ENCODE measurements at regions not wholly inside any gene's neighbourhood (a gene's known extent, or its start where the extent isn't known, plus 50 kb on each side); places are given as distances from the start of the nearest gene placed in this dataset.
"Not testable (repeated sequence)": the region's sequence is repeated elsewhere in the genome, so short reads cannot be mapped to it uniquely, and the experiment has no call there.

- H3K4me1 ChIP-seq (ENCODE audit: control insufficient read depth in 4 of 4, insufficient read depth in 4 of 4, low read length in 3 of 4) = no peaks in the 10 kb centered on the region
- no peak for TF ChIP-seq RXRA (IDR thresholded peaks at IDR 0.05)
- TF ChIP-seq GABPA (IDR thresholded peaks at IDR 0.05 in 1 of 2, conservative IDR thresholded peaks at IDR 0.05 in 1 of 2) = no peak
- TF ChIP-seq HNF4G (IDR thresholded peaks at IDR 0.05) = no peak
- TF ChIP-seq CTCF (IDR thresholded peaks at IDR 0.05; ENCODE audit: low read depth, low read length, missing input control) = no peak
- TF ChIP-seq, protein P1, sequence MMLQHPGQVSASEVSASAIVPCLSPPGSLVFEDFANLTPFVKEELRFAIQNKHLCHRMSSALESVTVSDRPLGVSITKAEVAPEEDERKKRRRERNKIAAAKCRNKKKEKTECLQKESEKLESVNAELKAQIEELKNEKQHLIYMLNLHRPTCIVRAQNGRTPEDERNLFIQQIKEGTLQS (IDR thresholded peaks at IDR 0.05) = no peak
- TF ChIP-seq FOXA2 (IDR thresholded peaks at IDR 0.05) = no peak
- no peak for TF ChIP-seq EGR1 (IDR thresholded peaks at IDR 0.05; ENCODE audit: low read depth in 2 of 2)
- no peak for TF ChIP-seq NR2F2 (IDR thresholded peaks at IDR 0.05)
- TF ChIP-seq, protein P2, sequence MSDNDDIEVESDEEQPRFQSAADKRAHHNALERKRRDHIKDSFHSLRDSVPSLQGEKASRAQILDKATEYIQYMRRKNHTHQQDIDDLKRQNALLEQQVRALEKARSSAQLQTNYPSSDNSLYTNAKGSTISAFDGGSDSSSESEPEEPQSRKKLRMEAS (IDR thresholded peaks at IDR 0.05) = no peak
- H3K27ac ChIP-seq (ENCODE audit: low read depth in 1 of 2, low read length in 2 of 2) = no peak overlapping the region
- H3K9ac ChIP-seq (ENCODE audit: low read depth in 1 of 2, low read length in 2 of 2) = no peak overlapping the region
- H3K4me3 ChIP-seq (ENCODE audit: low read depth in 1 of 3, low read length in 3 of 3) = no peak overlapping the region
- 85% methylated on average over 2 of the region's 2 CpGs for WGBS
- no peaks in the 10 kb centered on the region for H3K36me3 ChIP-seq (ENCODE audit: control insufficient read depth in 4 of 4, insufficient read depth in 3 of 4, low read depth in 1 of 4, low read length in 3 of 4)
- H3K9me3 ChIP-seq (ENCODE audit: control insufficient read depth in 4 of 4, low read length in 3 of 4) = no peaks in the 10 kb centered on the region
- H3K27me3 ChIP-seq (ENCODE audit: control insufficient read depth in 4 of 4, insufficient read depth in 4 of 4, low read length in 3 of 4) = no peaks in the 10 kb centered on the region
- no peak for DNase-seq (ENCODE audit: low spot score)
These were observed 511.1 kb downstream of the MMUT start for GRCh38 chr6:48951917-48952316.

- not testable (repeated sequence) for DNase-seq (ENCODE audit: low spot score); H3K27ac ChIP-seq (ENCODE audit: low read depth in 1 of 2, low read length in 2 of 2); H3K36me3 ChIP-seq (ENCODE audit: control insufficient read depth in 4 of 4, insufficient read depth in 3 of 4, low read depth in 1 of 4, low read length in 3 of 4); H3K9me3 ChIP-seq (ENCODE audit: control insufficient read depth in 4 of 4, low read length in 3 of 4); H3K9ac ChIP-seq (ENCODE audit: low read depth in 1 of 2, low read length in 2 of 2); H3K27me3 ChIP-seq (ENCODE audit: control insufficient read depth in 4 of 4, insufficient read depth in 4 of 4, low read length in 3 of 4); H3K4me3 ChIP-seq (ENCODE audit: low read depth in 1 of 3, low read length in 3 of 3); H3K4me1 ChIP-seq (ENCODE audit: control insufficient read depth in 4 of 4, insufficient read depth in 4 of 4, low read length in 3 of 4)
- 80% methylated on average over 4 of the region's 4 CpGs for WGBS
These were observed 518.8 kb downstream of the MMUT start for GRCh38 chr6:48944276-48944675.

GRCh38 chr6:48933136-48933535 is 529.9 kb downstream of the MMUT start:
- TF ChIP-seq SP1 (IDR thresholded peaks at IDR 0.05) (no peak), RXRA (IDR thresholded peaks at IDR 0.05) (no peak), FOXA1 (IDR thresholded peaks at IDR 0.05) (no peak)
- H3K4me1 ChIP-seq (ENCODE audit: control insufficient read depth in 4 of 4, insufficient read depth in 4 of 4, low read length in 3 of 4) = no peaks in the 10 kb centered on the region
- peaks cover 0 to 3% (median 0%) of the 10 kb centered on the region in 4 donors for H3K9me3 ChIP-seq (ENCODE audit: control insufficient read depth in 4 of 4, low read length in 3 of 4)

GRCh38 chr6:48928937-48929336 is 534.1 kb downstream of the MMUT start:
- Histone ChIP-seq H3K27ac (ENCODE audit: low read depth in 1 of 2, low read length in 2 of 2) (no peak overlapping the region), H3K4me1 (ENCODE audit: control insufficient read depth in 4 of 4, insufficient read depth in 4 of 4, low read length in 3 of 4) (no peaks in the 10 kb centered on the region)

More at GRCh38 chr6:48933136-48933535, 529.9 kb downstream of the MMUT start:
- Histone ChIP-seq H3K27ac (ENCODE audit: low read depth in 1 of 2, low read length in 2 of 2) (no peak overlapping the region), H3K9ac (ENCODE audit: low read depth in 1 of 2, low read length in 2 of 2) (no peak overlapping the region), H3K27me3 (ENCODE audit: control insufficient read depth in 4 of 4, insufficient read depth in 4 of 4, low read length in 3 of 4) (no peaks in the 10 kb centered on the region), H3K36me3 (ENCODE audit: control insufficient read depth in 4 of 4, insufficient read depth in 3 of 4, low read depth in 1 of 4, low read length in 3 of 4) (no peaks in the 10 kb centered on the region), H3K4me3 (ENCODE audit: low read depth in 1 of 3, low read length in 3 of 3) (no peak overlapping the region)
- DNase-seq (ENCODE audit: low spot score) = no peak

More at GRCh38 chr6:48928937-48929336, 534.1 kb downstream of the MMUT start:
- no peak for TF ChIP-seq FOXA1 (IDR thresholded peaks at IDR 0.05)
- TF ChIP-seq, protein P3, sequence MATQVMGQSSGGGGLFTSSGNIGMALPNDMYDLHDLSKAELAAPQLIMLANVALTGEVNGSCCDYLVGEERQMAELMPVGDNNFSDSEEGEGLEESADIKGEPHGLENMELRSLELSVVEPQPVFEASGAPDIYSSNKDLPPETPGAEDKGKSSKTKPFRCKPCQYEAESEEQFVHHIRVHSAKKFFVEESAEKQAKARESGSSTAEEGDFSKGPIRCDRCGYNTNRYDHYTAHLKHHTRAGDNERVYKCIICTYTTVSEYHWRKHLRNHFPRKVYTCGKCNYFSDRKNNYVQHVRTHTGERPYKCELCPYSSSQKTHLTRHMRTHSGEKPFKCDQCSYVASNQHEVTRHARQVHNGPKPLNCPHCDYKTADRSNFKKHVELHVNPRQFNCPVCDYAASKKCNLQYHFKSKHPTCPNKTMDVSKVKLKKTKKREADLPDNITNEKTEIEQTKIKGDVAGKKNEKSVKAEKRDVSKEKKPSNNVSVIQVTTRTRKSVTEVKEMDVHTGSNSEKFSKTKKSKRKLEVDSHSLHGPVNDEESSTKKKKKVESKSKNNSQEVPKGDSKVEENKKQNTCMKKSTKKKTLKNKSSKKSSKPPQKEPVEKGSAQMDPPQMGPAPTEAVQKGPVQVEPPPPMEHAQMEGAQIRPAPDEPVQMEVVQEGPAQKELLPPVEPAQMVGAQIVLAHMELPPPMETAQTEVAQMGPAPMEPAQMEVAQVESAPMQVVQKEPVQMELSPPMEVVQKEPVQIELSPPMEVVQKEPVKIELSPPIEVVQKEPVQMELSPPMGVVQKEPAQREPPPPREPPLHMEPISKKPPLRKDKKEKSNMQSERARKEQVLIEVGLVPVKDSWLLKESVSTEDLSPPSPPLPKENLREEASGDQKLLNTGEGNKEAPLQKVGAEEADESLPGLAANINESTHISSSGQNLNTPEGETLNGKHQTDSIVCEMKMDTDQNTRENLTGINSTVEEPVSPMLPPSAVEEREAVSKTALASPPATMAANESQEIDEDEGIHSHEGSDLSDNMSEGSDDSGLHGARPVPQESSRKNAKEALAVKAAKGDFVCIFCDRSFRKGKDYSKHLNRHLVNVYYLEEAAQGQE (IDR thresholded peaks at IDR 0.05) = no peak
- TF ChIP-seq HNF4A (conservative IDR thresholded peaks at IDR 0.05) = no peak
- TF ChIP-seq RXRA (IDR thresholded peaks at IDR 0.05) = no peak
- TF ChIP-seq TAF1 (conservative IDR thresholded peaks at IDR 0.05) = no peak
- TF ChIP-seq NR2F2 (IDR thresholded peaks at IDR 0.05) = no peak
- TF ChIP-seq, protein P1 (IDR thresholded peaks at IDR 0.05) = no peak
- TF ChIP-seq JUND (IDR thresholded peaks at IDR 0.05) = no peak
- no peak for TF ChIP-seq GABPA (IDR thresholded peaks at IDR 0.05 in 1 of 2, conservative IDR thresholded peaks at IDR 0.05 in 1 of 2)
- TF ChIP-seq SP1 (IDR thresholded peaks at IDR 0.05) = no peak
- DNase-seq (ENCODE audit: low spot score) = no peak
- H3K27me3 ChIP-seq (ENCODE audit: control insufficient read depth in 4 of 4, insufficient read depth in 4 of 4, low read length in 3 of 4) = no peaks in the 10 kb centered on the region
- no peaks in the 10 kb centered on the region for H3K9me3 ChIP-seq (ENCODE audit: control insufficient read depth in 4 of 4, low read length in 3 of 4)
- H3K36me3 ChIP-seq (ENCODE audit: control insufficient read depth in 4 of 4, insufficient read depth in 3 of 4, low read depth in 1 of 4, low read length in 3 of 4) = no peaks in the 10 kb centered on the region
- 59% methylated on average over 2 of the region's 2 CpGs for WGBS
- no peak overlapping the region for H3K9ac ChIP-seq (ENCODE audit: low read depth in 1 of 2, low read length in 2 of 2)
- H3K4me3 ChIP-seq (ENCODE audit: low read depth in 1 of 3, low read length in 3 of 3) = no peak overlapping the region

Data from liver (tissue), 8 donors.